ENCODE measurements at regions not wholly inside any gene's neighbourhood (a gene's known extent, or its start where the extent isn't known, plus 50 kb on each side); places are given as distances from the start of the nearest gene placed in this dataset.
A peak's percentile ranks its signal among the peaks of the same experiment; 100 is the strongest.
"Not testable (repeated sequence)": the region's sequence is repeated elsewhere in the genome, so short reads cannot be mapped to it uniquely, and the experiment has no call there.

DNA sequence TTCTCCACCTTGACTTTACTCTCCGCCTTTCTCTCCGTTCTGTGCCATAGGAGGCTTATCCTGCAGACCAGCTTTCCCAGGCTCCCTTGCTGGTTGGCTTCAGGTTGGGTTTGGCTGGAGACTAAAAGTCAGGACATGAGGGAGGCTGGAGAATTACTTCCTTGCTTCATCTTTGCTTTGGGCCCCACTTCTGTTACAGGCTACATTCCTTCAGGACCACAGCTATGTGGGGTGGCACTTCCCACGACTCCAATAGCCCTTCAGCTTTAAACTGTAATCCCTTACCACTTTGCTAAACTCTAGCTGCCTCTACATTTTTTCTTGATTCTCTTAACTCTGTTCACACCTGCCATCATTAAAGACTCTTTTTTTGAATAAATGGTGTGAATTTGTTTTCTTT lies 186.7 kb upstream of the NR4A3 start:
- no peak for DNase-seq

DNA sequence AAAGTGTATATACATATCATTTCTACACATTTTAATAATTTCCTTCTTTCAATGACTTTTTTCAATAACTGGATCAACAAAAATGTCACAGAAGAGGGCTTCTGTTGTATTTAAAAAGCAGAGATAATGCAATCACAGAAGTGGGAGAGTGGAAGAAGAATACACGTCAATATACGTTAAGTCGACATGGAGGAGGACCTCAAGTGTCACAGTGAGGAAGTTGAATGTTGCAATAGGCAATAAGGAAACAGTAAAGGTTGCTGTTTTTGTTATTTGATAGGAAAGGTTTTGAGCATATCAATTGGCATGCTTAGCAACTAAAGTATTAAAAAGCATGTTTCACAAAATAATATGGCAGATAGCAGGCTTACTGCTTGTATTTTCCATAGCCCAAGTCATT lies 184.0 kb upstream of the NR4A3 start:
- no peak for DNase-seq

DNA sequence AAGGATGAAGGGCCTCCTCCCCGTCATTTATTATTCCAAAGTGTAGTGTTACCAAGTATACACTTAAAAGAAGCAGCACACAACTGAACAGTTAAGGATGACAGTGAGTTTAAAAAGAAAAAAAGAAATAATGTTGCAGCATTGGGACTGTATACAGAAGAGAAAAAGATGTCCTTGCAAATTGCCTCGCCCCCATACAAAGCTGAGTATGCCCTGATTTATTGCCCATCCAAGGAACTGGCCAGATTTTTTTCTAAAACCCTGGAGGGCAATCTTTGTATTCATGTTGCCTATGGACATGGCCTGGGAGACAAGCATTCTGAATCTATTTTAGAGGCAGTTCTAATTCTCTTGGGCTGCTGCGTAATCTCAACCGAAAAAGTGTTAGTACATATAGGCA lies 182.7 kb upstream of the NR4A3 start:
- no peak for DNase-seq

DNA sequence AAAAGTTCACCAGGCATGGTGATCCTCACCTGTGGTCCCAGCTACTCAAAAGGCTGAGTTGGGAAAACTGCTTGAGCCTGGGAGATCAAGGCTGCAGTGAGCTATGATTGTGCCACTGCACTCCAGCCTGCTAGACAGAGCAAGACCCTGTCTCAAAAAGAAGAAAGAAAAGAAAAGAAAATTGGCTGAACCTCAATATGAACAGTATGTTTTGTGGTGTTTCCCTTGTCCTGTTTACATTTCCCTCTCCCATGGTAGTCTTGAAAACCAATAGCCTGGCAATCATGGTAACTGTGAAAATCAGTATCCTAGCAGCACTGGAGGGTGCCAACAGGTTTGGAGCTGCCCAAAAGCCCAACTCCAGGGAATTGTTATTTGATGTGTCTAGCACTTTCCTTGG lies 174.1 kb upstream of the NR4A3 start:
- no peak for DNase-seq

DNA sequence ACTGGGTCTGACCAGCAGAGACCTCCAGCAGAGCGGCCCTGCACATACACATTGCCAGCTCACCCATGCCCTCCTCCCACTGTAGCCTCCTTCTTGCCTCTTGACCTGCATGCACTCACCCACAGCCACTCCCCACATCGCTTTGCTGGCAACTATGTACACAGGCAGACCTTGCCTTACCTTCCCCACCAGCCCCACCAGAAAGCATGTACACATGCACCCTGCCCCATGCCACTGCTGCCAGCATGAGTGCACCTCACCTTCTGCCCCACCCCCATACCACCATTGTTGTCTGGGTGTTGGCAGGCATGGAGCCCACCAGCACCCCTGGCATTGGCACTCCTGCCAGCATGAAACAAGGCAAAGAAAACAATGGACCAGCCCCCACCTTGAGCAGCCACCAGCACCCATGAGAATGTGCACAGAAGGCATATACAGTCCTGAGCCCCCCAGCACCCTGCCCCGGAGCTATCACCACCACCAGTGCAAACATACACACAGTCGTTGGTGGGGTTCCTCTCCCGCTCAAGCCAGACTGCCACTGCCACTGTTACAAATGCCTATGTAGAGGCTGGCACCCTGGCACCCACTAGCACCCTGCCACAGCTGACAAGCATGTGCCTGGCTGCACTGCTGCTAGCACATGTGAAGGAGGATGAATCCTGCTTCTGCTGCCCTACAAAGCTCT lies 171.4 kb upstream of the NR4A3 start:
- no peak for DNase-seq

DNA sequence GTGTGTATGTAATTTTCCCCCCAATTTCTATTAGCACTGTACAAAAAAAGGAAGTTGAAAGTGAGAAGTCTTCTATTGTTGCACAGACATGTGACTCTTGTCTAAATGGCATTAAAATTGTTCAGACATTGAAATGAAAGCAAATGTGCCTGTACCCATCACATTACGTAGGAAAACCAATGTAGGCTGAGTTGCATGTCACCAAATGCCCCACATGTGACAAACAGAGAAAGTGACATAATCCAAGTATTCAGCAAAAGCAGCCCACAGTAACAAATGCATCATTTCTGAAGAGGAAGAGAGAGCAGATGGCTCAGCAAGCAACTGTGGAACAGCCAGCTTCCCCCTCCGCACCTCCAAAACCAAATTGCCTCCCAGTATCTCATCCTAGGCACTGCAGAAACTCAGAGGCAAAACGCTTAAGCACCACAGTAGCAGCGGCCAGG lies 161.5 kb upstream of the NR4A3 start:
- no peak for DNase-seq

DNA sequence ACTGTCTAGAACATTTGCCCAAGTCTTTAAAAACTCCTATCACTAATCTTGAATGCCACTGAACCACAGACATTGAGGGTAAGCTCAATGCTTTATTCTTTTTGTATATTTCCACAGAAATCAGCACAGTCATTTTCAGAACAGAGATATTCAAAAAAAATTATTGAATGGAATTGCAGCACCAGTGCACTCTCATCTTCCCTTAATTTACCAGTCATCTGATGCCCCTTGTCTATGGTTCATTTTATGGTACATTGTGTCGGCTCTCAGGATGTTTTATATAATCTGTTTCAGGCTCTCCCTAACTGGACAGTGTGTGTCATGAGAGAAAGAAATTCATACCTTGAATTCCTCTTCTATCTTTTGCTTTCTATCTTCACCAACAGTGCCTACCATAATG lies 158.4 kb upstream of the NR4A3 start:
- DNase-seq, result no peak

DNA sequence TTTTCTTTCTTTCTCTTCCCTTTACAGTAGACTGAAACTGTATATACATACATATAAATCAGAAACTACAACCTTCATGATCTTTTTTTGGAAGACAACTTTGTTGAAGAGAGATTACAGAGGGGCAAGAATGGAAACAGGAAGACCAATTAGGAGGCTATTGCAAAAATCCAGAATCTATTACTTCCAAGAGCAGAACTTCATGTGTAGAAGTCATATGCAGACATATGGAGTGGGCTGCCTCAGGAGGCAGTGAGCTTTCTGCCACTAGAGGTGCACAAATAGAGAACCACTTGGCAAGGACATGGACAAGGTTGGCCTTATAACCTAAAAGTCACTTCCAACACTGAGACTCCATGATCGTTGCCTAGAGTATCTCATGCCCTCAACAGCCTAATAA lies 157.8 kb upstream of the NR4A3 start:
- no peak for DNase-seq

DNA sequence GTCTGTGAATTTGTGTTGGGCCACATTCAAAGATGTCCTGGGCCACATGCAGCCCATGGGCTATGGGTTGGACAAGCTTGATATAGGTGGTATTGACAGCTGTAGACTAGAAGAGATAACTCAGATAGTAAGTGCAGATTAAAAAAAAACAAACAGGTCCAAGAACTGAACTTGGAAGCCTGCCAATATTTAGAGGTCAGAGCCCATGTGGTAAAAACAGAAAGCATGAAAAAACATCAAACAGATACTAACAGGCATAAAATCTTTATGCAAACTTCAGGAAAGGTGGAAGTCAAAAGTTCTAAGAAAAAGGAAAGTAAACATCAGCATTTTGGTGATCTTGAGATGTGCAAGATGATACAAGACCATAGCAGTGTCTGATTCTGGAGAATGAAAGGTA lies 155.1 kb upstream of the NR4A3 start:
- no peak for DNase-seq

DNA sequence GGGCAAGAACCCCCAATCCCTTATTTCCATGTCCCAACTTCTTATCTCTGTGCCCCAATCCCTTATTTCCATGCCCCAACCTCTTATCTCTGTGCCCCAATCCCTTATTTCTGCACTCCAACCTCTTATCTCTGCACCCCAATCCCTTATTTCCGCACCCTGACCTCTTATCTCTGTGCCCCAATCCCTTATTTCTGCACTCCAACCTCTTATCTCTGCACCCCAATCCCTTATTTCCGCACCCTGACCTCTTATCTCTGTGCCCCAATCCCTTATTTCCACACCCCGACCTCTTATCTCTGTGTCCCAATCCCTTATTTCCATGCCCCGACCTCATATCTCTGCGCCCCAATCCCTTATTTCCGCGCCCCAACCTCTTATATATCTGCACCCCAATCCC lies 150.8 kb upstream of the NR4A3 start:
- DNase-seq, result not testable (repeated sequence)

DNA sequence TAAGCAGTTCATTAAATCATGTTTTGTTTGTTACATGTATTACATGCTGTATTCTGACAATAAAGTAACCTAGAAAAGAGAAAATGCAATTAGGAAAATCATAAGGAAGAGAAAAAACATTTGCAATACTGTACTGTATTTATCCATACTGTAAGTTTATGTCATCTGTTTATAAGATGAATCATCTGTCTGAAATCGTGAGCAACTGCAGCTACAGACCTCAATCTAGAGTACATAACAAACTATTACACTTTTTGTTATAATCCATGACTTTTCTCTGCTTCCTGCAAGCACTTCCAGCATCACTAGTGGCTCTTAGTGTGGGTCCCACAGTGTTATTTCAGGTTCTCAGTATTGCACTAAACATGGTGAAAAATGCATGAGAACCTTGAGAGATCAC lies 144.4 kb upstream of the NR4A3 start:
- no peak for DNase-seq

DNA sequence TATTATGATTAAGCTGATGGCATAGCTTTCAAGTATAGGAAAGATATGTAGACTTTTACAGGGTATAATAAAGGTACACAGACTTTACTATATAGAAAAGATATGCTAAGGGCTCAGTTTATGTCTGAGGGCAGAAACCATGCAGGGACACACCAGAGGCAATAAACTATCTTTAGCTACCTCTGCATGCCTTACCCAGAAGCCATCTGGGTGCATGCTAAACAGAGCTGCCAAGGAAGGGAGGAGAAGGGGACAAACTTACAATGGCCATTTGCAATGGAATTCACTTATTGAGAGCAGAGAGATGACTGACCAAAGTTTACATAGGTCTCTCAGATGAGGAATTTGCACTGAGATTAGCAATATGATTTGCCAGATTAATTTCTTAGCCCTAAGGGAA lies 143.1 kb upstream of the NR4A3 start:
- DNase-seq, result no peak

DNA sequence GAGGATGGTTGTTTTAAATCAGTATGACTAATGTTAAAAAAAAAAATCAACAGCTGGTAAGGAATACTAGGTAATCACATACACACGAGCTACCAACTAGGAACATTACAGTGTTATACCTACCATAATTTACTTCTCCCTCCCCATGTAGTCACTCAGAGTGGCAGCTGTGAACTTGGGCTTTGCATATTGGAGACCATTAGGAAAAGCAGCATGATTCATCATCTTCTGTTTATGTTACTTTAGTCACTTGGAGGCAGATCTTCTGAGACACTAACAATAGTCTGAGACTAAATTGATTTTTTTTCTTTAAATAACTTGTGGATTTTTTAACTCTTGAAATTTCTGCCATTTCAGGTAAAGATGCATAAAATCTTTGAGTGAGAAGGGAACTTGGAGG lies 141.5 kb upstream of the NR4A3 start:
- no peak for DNase-seq

DNA sequence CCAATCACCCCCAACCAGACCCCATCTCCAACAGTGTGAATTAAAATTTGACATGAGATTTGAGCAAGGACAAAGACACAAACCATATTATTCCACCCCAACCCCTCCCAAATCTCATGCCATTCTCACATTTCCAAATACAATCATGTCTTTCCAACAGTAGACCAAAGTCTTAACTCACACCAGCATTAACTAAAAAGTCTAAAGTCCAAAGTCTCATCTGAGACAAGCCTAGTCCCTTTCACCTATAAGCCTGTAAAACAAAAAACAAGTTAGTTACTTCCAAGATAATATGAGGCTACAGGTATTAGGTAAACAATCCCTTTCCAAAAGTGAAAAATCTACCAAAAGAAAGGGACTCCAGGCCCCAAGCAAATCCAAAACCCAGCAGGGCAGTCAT lies 140.6 kb upstream of the NR4A3 start:
- DNase-seq, result no peak

DNA sequence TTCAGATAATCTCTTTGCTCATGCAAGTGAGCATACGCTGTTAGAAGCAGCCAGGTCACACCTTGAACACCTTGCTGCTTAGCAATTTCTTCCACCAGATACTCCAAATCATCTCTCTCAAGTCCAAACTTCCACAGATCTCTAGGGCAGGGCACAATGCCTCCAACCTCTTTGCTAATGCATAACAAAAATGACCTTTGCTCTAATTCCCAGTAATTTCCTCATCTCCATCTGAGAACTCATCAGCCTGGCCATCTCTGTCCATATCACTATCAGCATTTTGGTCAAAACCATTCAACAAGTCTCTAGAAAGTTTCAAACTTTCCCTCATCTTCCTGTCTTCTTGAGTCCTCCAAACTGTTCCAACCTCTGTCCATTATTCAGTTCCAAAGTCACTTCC lies 139.3 kb upstream of the NR4A3 start:
- no peak for DNase-seq

DNA sequence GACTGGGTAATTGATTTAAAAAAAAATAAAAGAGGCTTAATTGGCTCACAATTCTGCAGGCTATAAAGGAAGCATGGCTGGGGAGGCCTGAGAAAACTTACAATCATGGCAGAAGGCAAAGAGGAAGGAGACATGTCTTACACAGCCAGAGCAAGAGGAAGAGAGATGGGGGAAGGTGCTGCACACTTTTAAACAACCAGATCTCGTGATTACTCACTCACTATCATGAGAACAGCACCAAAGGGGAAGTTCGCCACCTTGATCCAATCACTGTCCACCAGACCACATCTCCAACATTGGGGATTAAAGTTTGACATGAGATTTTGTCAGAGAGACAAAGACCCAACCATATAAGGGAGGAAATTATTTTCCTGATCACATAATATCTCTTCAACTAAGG lies 138.8 kb upstream of the NR4A3 start:
- no peak for DNase-seq

DNA sequence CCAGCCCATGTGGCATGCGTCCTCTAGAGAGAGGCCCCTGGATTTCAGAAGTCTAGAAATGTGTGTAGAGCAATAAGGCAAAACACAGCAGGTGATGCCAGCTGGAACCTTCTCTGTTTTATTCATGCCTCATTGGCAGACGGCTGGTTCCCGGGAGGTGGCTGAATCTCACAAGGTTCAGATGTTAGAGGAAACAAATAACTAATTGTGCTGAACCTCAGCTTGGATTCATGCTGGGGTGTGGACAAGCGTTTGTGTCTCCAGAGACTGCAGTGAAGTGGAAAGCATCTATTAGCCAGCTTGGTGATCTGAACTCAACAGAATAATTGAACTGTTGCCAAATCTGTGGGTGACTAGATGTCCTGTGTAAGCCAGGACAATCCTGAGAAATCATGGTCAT lies 131.1 kb upstream of the NR4A3 start:
- peak in 1 of 2 experiments; percentile 5 for DNase-seq

DNA sequence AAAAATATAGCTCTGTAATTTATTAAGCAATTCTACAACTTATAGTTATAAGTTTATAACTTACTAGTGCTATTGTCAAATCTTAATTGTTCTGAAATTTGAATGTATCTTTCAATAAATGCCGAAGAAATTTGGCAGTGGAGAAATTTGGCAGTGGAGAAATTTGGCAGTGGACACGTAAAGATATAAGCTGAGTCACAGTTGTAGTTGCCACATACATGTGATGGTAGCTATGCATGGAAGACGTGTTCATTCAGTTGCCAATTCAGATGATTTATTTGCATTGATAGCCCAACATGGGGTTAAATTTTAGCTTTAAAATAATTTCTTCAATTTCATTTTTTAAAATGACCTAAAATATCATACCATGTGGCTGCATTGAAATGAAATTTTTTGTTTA lies 127.8 kb upstream of the NR4A3 start:
- no peak for DNase-seq

DNA sequence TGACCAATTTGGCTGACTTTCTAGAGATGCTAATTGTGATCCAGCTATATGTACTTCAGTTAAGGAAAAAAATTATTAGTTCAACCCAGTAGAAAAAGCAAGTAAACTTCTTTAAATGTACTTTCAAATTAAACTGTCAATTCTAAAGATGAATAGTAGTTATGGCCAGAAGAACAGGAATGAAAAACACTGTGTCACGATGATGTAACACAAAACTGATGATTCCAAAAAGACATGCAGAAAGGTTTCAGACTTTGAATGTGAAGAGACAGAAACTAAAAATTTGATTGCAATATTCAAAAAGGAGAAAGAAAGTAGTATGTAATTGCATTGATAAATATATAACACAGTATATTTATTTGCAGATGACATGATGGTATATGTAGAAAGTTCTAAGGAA lies 127.3 kb upstream of the NR4A3 start:
- no peak for DNase-seq

DNA sequence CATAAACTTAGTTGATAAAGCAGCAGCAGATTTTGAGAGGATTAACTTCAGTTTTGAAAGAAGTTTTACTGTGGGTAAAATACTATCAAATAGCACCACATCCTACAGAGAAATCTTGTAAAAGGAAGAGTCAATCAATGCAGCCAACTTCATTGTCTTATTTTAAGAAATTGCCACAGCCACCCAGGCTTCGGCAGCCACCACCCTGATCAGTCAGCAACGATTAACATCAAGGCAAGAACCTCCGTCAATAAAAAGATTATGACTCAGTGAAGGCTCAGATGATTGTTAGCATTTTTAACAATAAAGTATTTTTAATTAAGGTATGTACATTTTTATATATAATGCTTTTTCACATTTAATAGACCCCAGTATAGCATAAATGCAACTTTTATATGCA lies 122.3 kb upstream of the NR4A3 start:
- no peak for DNase-seq

DNA sequence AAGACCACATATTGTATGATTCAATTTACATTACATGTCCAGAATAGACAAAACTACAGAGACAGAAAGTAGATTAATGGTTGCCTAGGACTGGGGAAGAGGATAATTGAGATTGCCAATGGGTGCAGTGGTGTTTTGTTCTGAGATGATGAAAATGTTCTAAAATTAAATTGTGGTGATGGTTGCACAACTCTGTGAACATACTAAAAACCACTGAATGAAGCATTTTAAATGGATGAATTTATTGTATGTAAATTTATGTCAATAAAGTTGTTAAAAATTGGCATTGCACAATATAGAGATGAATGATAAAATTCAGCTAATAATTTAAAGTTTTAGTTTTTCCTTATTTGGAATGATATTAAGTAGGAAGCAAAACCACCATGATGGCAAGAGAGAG lies 109.5 kb upstream of the NR4A3 start:
- DNase-seq, result no peak

DNA sequence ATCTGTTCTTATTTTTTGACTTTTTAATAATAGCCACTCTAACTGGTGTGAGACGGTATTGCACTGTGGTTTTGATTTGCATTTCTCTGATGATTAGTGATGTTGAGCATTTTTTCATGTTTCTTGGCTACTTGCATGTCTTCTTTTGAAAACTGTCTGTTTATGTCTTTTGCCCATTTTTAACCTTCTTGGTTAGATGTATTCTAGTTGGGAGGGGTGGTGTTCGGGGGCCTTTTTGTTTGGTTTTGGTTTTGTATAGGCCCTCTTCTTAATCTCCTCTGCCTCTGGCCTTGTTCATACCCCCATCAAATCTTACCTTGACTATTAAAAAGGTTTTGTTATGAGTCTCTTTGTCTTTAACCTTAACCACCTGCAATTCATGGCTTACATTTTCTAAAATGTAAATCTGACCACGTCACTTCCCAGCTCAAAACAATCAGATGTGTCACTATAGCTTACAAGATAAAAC lies 107.8 kb upstream of the NR4A3 start:
- DNase-seq, result no peak

DNA sequence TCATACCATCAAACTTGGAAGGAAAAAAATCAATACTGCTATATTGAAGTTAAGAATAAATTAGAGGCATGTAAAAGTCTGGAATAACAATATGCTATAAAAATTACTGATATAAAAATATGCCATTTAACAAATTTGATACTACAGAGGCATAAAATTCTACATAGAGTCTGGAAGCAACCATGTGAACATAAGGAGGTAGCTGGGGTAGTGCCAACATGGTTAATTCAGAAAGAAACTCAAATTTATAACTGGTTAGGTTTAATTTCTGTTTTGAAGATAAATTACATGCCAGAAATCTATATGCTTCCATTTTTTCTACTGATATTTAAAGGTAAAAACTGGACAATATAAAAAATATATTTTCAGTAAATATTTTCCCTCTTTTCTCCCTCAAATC lies 103.1 kb upstream of the NR4A3 start:
- no peak for DNase-seq

DNA sequence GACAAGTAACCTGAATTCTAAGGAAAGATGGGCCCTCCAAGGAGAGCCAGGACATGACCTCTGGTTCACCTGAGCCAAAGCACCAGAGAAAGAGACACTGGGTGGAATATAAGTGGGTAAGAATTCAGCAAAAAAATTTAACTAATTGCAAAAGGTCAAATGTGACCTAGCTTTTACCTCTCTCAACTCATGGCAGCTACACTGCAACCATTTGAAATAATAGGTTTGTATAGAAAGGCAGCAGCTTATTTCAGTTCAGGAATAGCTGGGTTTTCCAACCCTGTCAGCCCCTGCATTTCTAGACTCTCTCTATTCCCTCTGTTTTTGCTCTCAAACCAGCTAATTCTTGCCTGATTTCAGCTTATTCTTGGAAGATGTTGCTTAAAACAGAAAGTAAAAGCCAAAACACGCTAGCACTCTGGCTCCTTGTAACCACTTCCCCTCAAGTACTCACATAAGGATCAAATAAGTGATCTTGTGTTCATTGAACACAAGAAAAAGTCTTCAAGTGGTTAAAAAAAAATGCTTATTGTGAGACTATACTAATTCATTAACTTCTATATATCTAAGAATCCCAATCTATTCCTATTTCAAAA lies 101.1 kb upstream of the NR4A3 start:
- no peak for DNase-seq

DNA sequence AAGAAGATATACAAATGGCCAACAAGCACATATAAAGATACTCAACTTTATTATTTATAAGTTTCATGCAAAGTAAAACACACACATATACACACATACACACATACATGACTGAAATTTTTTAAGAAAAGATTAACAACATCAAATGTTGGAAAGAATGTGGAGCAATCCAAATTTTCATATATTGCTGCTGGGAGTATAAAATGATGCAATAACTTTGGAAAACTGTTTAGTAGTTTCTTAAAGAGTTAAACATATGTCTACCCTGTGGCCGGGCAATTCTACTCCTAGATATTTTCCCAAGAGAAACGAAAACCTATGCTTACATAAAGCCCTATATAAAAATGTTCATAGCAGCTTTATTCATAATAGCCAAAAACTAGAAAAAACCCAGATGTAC lies 99.8 kb upstream of the NR4A3 start:
- no peak for DNase-seq
